Neural progenitor cell (in vitro differentiated cells): ENCODE measurements at regions not wholly inside any gene's neighbourhood (a gene's known extent, or its start where the extent isn't known, plus 50 kb on each side); places are given as distances from the start of the nearest gene placed in this dataset.

Experiments used
- EZH2phosphoT487 ChIP-seq: fragments of 200-600 bp; sonication (generic); IDR thresholded peaks from 2 replicates; pipeline ENCODE4 v1.6.1; 2017; ENCODE audit warnings: antibody characterized with exemption
- TF ChIP-seq, protein P1 (sequence below): fragments of 200-600 bp; sonication (generic); IDR thresholded peaks from 2 replicates; pipeline ENCODE4 v1.5.1; 2017; ENCODE audit warnings: antibody characterized with exemption, mild to moderate bottlenecking

DNA sequence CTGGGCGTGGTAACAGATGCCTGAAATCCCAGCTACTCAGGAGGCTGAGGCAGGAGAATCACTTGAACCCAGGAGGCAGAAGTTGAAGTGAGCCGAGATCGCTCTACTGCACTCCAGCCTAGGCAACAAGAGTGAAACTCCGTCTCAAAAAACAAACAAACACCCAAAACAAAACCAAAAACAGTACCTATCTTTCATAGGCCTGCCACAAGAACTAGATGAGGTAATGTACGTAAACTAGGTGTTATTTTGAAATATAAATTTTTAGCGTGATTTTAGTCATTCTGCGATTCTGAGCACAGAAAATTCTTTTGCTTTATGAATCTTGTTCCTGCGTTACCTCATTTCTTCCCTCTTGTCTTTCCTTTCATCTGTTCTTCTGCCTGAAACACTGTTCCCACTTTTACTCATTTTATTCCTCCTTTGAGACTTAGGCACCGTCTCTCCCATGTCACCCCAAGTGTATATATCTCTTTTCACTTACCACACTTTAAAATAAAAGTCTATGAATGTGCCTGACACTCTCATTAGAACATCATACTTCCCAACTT lies 238.2 kb upstream of the HTR2A start:
- TF ChIP-seq, protein P1, sequence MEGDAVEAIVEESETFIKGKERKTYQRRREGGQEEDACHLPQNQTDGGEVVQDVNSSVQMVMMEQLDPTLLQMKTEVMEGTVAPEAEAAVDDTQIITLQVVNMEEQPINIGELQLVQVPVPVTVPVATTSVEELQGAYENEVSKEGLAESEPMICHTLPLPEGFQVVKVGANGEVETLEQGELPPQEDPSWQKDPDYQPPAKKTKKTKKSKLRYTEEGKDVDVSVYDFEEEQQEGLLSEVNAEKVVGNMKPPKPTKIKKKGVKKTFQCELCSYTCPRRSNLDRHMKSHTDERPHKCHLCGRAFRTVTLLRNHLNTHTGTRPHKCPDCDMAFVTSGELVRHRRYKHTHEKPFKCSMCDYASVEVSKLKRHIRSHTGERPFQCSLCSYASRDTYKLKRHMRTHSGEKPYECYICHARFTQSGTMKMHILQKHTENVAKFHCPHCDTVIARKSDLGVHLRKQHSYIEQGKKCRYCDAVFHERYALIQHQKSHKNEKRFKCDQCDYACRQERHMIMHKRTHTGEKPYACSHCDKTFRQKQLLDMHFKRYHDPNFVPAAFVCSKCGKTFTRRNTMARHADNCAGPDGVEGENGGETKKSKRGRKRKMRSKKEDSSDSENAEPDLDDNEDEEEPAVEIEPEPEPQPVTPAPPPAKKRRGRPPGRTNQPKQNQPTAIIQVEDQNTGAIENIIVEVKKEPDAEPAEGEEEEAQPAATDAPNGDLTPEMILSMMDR: no peak
- no peak for TF ChIP-seq EZH2phosphoT487
